ENCODE measurements at regions not wholly inside any gene's neighbourhood (a gene's known extent, or its start where the extent isn't known, plus 50 kb on each side); places are given as distances from the start of the nearest gene placed in this dataset.
"Not testable (repeated sequence)": the region's sequence is repeated elsewhere in the genome, so short reads cannot be mapped to it uniquely, and the experiment has no call there.

DNA sequence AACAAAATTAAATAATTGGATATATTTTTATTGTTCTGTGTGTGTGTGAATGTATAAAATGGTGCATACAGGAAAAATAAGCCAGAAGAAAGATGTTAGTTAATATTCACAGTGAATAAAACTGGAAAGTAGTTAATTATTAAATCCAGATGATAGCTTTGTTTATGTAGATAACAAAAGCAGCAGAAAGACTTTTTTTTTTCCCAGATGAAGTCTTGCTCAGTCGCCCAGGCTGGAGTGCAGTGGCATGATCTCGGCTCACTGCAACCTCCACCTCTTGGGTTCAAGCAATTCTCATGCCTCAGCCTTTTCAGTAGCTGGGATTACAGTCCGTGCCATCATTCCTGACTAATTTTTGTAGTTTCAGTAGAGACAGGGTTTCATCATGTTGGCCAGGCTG lies 140.1 kb downstream of the ZNF486 start:
- Histone ChIP-seq H3K14ac (ENCODE audit: low read length in 2 of 2) (no peak overlapping the region), H3K36me3 (ENCODE audit: control insufficient read depth in 1 of 2, insufficient read depth in 2 of 2, low read depth in 1 of 2, low read length in 2 of 2) (no peaks in the 10 kb centered on the region), H3K18ac (ENCODE audit: low read depth in 1 of 2, low read length in 2 of 2) (no peak overlapping the region), H3K9ac (ENCODE audit: low read length) (no peak overlapping the region), H3K4me2 (ENCODE audit: low read length, poor library complexity, severe bottlenecking) (no peak overlapping the region), H2AFZ (ENCODE audit: low read depth, low read length) (no peak overlapping the region), H3K79me1 (replicated peaks; ENCODE audit: low read length, poor library complexity, severe bottlenecking) (no peaks in the 10 kb centered on the region), H3K27me3 (ENCODE audit: control insufficient read depth in 1 of 2, insufficient read depth in 1 of 2, low read length in 2 of 2) (no peaks in the 10 kb centered on the region), H3K27ac (ENCODE audit: low read length, poor library complexity, severe bottlenecking) (no peak overlapping the region), H4K91ac (ENCODE audit: low read length) (no peak overlapping the region), H2BK15ac (ENCODE audit: low read depth, poor library complexity, severe bottlenecking) (no peak overlapping the region), H3K23ac (ENCODE audit: low read length in 2 of 2) (no peak overlapping the region), H2BK12ac (ENCODE audit: low read length in 2 of 2) (no peak overlapping the region), H3K4me1 (ENCODE audit: control insufficient read depth, insufficient read depth, low read depth, low read length) (no peaks in the 10 kb centered on the region), H3K9me3 (ENCODE audit: control insufficient read depth, low read length) (peaks cover 42% of the 10 kb centered on the region), H2BK120ac (ENCODE audit: low read depth, low read length) (no peak overlapping the region), H2BK5ac (ENCODE audit: low read depth, low read length, poor library complexity, severe bottlenecking) (no peak overlapping the region), H2AK5ac (ENCODE audit: low read length, severe bottlenecking) (no peak overlapping the region), H3K4me3 (ENCODE audit: insufficient read depth in 1 of 2, low read depth in 1 of 2, low read length in 2 of 2) (no peak overlapping the region), H3K4ac (ENCODE audit: low read depth in 1 of 2, low read length in 2 of 2) (no peak overlapping the region), H4K8ac (ENCODE audit: low read length) (no peak overlapping the region)
- DNase-seq: no peak
- 59% methylated on average over 2 of the region's 3 CpGs for WGBS

DNA sequence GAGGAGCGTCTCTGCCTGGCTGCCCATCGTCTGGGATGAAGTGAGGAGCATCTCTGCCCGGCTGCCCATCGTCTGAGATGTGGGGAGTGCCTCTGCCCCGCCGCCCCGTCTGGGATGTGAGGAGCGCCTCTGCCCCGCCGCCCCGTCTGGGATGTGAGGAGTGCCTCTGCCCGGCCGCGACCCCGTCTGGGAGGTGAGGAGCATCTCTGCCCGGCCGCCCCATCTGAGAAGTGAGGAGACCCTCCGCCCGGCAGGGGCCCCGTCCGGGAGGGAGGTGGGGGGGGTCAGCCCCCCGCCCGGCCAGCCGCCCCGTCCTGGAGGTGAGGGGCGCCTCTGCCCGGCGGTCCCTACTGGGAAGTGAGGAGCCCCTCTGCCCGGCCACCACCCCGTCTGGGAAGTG lies 129.3 kb downstream of the ZNF486 start:
- not testable (repeated sequence) for H3K36me3 ChIP-seq (ENCODE audit: control insufficient read depth in 1 of 2, insufficient read depth in 2 of 2, low read depth in 1 of 2, low read length in 2 of 2); H3K27me3 ChIP-seq (ENCODE audit: control insufficient read depth in 1 of 2, insufficient read depth in 1 of 2, low read length in 2 of 2); H3K18ac ChIP-seq (ENCODE audit: low read depth in 1 of 2, low read length in 2 of 2); H2BK12ac ChIP-seq (ENCODE audit: low read length in 2 of 2); H3K4me2 ChIP-seq (ENCODE audit: low read length, poor library complexity, severe bottlenecking); H3K14ac ChIP-seq (ENCODE audit: low read length in 2 of 2); H3K4me3 ChIP-seq (ENCODE audit: insufficient read depth in 1 of 2, low read depth in 1 of 2, low read length in 2 of 2); H3K23ac ChIP-seq (ENCODE audit: low read length in 2 of 2); H2BK120ac ChIP-seq (ENCODE audit: low read depth, low read length); DNase-seq; H2AK5ac ChIP-seq (ENCODE audit: low read length, severe bottlenecking); H4K8ac ChIP-seq (ENCODE audit: low read length); H3K27ac ChIP-seq (ENCODE audit: low read length, poor library complexity, severe bottlenecking); H3K9ac ChIP-seq (ENCODE audit: low read length); H2AFZ ChIP-seq (ENCODE audit: low read depth, low read length); H3K4me1 ChIP-seq (ENCODE audit: control insufficient read depth, insufficient read depth, low read depth, low read length); H3K4ac ChIP-seq (ENCODE audit: low read depth in 1 of 2, low read length in 2 of 2); H4K91ac ChIP-seq (ENCODE audit: low read length); H3K79me1 ChIP-seq (replicated peaks; ENCODE audit: low read length, poor library complexity, severe bottlenecking); H2BK15ac ChIP-seq (ENCODE audit: low read depth, poor library complexity, severe bottlenecking); H2BK5ac ChIP-seq (ENCODE audit: low read depth, low read length, poor library complexity, severe bottlenecking)
- 88% methylated on average over 19 of the region's 30 CpGs for WGBS
- peaks cover 38% of the 10 kb centered on the region for H3K9me3 ChIP-seq (ENCODE audit: control insufficient read depth, low read length)

DNA sequence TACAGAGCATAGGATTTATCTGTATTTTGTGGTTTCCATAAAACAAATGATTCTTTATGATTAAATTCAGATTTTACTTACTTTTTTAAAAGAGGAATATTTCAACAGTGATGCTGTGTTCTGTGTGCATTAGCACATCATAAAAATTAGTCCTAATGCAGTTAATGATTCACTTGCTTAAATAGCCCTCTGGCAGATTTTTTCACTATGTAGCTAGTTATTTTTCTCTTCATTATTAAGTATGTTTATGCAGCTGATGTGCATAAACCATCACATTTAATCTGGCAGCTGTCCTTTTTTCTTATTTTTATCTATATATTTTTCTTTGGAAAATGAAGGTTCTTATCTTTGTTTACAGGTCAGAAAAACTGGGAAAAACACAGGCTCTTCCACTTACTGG lies 127.2 kb downstream of the ZNF486 start:
- H4K91ac ChIP-seq (ENCODE audit: low read length): no peak overlapping the region
- no peaks in the 10 kb centered on the region for H3K79me1 ChIP-seq (replicated peaks; ENCODE audit: low read length, poor library complexity, severe bottlenecking)
- H2AFZ ChIP-seq (ENCODE audit: low read depth, low read length): no peak overlapping the region
- no peak overlapping the region for H2BK120ac ChIP-seq (ENCODE audit: low read depth, low read length)
- no peaks in the 10 kb centered on the region for H3K4me1 ChIP-seq (ENCODE audit: control insufficient read depth, insufficient read depth, low read depth, low read length)
- no peak overlapping the region for H3K27ac ChIP-seq (ENCODE audit: low read length, poor library complexity, severe bottlenecking)
- no peak overlapping the region for H3K14ac ChIP-seq (ENCODE audit: low read length in 2 of 2)
- no peak overlapping the region for H2AK5ac ChIP-seq (ENCODE audit: low read length, severe bottlenecking)
- no peak overlapping the region for H3K4ac ChIP-seq (ENCODE audit: low read depth in 1 of 2, low read length in 2 of 2)
- H3K36me3 ChIP-seq (ENCODE audit: control insufficient read depth in 1 of 2, insufficient read depth in 2 of 2, low read depth in 1 of 2, low read length in 2 of 2): no peaks in the 10 kb centered on the region
- no peak overlapping the region for H3K23ac ChIP-seq (ENCODE audit: low read length in 2 of 2)
- DNase-seq: no peak
- no peak overlapping the region for H3K9ac ChIP-seq (ENCODE audit: low read length)
- no peaks in the 10 kb centered on the region for H3K27me3 ChIP-seq (ENCODE audit: control insufficient read depth in 1 of 2, insufficient read depth in 1 of 2, low read length in 2 of 2)
- no peak overlapping the region for H3K4me3 ChIP-seq (ENCODE audit: insufficient read depth in 1 of 2, low read depth in 1 of 2, low read length in 2 of 2)
- no peak overlapping the region for H2BK15ac ChIP-seq (ENCODE audit: low read depth, poor library complexity, severe bottlenecking)
- no peak overlapping the region for H3K18ac ChIP-seq (ENCODE audit: low read depth in 1 of 2, low read length in 2 of 2)
- H3K4me2 ChIP-seq (ENCODE audit: low read length, poor library complexity, severe bottlenecking): no peak overlapping the region
- no peak overlapping the region for H2BK5ac ChIP-seq (ENCODE audit: low read depth, low read length, poor library complexity, severe bottlenecking)
- H3K9me3 ChIP-seq (ENCODE audit: control insufficient read depth, low read length): peaks cover 29% of the 10 kb centered on the region
- H4K8ac ChIP-seq (ENCODE audit: low read length): no peak overlapping the region
- no peak overlapping the region for H2BK12ac ChIP-seq (ENCODE audit: low read length in 2 of 2)

DNA sequence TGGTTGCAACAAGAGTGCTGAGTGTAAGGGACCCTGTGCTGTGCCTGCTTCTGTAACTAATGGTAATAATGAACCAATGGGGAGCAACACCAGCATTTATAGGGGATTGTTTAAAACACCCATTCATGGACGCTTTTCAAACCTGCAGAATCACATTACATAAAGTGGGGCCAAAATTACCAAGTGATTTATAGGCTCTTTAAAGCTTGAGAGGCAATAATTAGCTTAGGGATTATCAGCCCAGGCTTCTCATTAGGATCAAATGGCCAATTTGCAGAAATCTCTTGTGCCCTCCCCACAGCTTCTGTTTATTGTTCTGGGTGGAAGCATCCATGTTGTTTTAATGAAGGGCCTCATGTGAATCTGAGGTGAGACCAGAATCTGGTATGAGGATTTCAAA lies 125.5 kb downstream of the ZNF486 start:
- H3K4me2 ChIP-seq (ENCODE audit: low read length, poor library complexity, severe bottlenecking); DNase-seq; H3K4me1 ChIP-seq (ENCODE audit: control insufficient read depth, insufficient read depth, low read depth, low read length); H3K36me3 ChIP-seq (ENCODE audit: control insufficient read depth in 1 of 2, insufficient read depth in 2 of 2, low read depth in 1 of 2, low read length in 2 of 2); H3K27me3 ChIP-seq (ENCODE audit: control insufficient read depth in 1 of 2, insufficient read depth in 1 of 2, low read length in 2 of 2); H3K9ac ChIP-seq (ENCODE audit: low read length); H4K91ac ChIP-seq (ENCODE audit: low read length); H3K23ac ChIP-seq (ENCODE audit: low read length in 2 of 2); H3K4ac ChIP-seq (ENCODE audit: low read depth in 1 of 2, low read length in 2 of 2); H4K8ac ChIP-seq (ENCODE audit: low read length); H2BK5ac ChIP-seq (ENCODE audit: low read depth, low read length, poor library complexity, severe bottlenecking); H2BK12ac ChIP-seq (ENCODE audit: low read length in 2 of 2); H2AFZ ChIP-seq (ENCODE audit: low read depth, low read length); H2AK5ac ChIP-seq (ENCODE audit: low read length, severe bottlenecking); H2BK120ac ChIP-seq (ENCODE audit: low read depth, low read length); H3K79me1 ChIP-seq (replicated peaks; ENCODE audit: low read length, poor library complexity, severe bottlenecking); H3K4me3 ChIP-seq (ENCODE audit: insufficient read depth in 1 of 2, low read depth in 1 of 2, low read length in 2 of 2); H3K14ac ChIP-seq (ENCODE audit: low read length in 2 of 2); H3K18ac ChIP-seq (ENCODE audit: low read depth in 1 of 2, low read length in 2 of 2); H3K27ac ChIP-seq (ENCODE audit: low read length, poor library complexity, severe bottlenecking); H2BK15ac ChIP-seq (ENCODE audit: low read depth, poor library complexity, severe bottlenecking): not testable (repeated sequence)
- H3K9me3 ChIP-seq (ENCODE audit: control insufficient read depth, low read length): peaks cover 27% of the 10 kb centered on the region
- no CpG with 5 or more reads among the region's 1 CpG for WGBS
